C1 segment of cervical spinal cord (tissue), 14 donors: ENCODE measurements at regions not wholly inside any gene's neighbourhood (a gene's known extent, or its start where the extent isn't known, plus 50 kb on each side); places are given as distances from the start of the nearest gene placed in this dataset.
"Not testable (repeated sequence)": the region's sequence is repeated elsewhere in the genome, so short reads cannot be mapped to it uniquely, and the experiment has no call there.

ENCODE experiments used
- DNase-seq, 14 donors: peaks; one replicate each; lab custom pipeline; 2025; lab: John Stamatoyannopoulos, UW

DNA sequence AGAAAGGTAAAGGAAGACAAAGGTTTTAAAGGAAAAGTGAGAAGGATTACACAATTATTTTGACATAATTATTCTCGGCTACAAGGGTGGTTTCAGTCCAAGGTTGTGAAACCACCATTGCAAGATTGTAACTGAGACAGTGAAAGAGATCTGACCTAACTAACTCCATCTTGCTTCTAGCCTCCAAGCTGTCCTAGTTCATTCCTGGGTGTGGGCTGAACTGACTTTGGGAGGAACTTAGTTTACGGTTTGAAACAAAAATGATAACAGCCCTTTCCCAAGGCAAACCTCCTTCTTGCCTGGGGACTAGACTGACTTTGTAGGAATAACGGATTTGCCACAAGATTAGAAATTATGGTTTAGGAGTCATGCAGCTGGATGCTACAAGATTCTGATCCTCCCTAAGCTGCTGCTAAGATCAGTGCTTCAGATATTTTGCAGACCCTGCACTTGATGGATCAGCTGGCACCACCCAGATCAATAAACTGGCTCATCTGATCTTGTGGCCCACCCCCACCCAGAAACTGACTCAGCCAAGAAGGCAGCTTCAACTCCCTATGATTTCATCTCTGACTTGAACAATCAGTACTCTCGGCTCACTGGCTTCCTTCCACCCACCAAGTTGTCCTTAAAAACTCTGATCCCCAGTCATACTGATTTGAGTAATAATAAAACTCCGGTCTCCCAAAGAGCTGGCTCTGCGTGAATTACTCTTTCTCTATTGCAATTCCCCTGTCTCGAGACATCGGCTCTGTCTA, 57.7 kb upstream of the AADACL2 start:
- no peak for DNase-seq

DNA sequence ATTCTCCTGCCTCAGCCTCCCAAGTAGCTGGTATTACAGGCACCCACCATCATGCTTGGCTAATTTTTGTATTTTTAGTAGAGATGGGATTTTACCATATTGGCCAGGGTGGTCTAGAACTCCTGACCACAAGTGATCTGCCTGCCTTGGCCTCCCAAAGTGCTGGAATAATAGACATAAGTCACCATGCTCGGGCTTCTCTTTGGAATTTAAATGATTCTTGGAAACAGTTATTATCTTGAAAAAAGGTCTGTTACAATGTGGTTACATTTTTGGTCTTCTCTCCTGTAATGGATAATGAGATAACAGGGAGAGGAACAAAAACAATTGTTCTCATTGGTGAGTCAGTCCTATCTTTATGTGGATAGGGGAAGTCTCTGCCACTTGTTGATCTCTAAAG, 59.8 kb upstream of the AADACL2 start:
- no peak for DNase-seq

DNA sequence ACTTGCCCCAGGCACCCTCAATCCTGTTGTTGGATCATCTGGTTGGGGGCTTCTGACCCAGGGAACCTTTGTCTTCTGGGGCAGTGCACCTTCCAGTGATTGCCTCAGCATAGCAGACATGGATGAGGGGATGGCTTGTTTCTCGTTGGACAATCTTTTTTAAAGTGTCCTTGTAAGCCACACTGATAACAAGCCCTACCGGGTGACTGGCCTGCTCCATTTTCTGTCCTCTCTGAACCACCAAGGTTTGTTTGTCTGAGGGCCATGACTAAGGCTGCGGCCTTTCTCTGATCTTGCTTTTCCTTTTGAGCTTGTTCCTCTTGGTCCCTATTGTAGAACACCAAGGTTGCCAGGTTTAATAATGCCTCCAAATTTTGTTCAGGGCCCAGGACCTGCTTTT, 66.0 kb upstream of the AADACL2 start:
- not testable (repeated sequence) for DNase-seq

DNA sequence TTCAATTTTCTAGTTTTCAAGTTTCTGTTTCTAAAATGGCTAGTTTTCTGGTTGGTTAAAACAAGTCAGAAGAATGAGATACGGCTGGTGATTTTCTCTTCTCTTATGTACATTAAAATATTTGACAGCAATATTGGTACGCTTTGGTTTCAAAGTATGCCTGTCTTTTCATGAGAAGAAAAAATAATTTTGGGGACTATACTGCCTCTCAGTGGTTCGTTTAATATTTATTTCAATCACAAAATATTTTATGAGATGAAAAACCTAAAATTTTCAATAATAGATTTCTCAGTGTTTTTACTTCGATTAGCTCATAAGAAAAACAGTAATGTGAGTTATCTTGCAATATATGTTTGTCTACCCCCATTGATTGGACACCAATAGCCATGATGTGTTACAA, 72.8 kb upstream of the AADACL2 start:
- no peak for DNase-seq

DNA sequence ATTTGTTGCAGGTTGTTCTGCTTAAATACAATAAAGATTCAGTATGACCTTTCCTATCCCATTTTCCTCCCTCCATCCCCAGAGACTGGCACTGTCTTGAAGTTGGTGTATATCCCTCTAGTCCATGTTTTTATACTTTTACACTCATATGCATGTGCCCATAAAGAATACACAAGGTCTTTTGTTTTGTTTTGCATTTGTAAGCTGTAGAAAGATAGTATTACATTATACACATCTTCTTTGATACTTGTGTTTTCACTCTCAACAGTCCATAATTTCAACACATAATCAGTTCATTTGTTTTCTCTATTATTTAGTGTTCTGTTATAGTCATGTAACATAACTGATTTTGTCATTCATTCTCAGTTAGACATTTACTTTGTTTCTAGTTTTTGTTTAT, 88.7 kb upstream of the AADACL2 start:
- DNase-seq: no peak

DNA sequence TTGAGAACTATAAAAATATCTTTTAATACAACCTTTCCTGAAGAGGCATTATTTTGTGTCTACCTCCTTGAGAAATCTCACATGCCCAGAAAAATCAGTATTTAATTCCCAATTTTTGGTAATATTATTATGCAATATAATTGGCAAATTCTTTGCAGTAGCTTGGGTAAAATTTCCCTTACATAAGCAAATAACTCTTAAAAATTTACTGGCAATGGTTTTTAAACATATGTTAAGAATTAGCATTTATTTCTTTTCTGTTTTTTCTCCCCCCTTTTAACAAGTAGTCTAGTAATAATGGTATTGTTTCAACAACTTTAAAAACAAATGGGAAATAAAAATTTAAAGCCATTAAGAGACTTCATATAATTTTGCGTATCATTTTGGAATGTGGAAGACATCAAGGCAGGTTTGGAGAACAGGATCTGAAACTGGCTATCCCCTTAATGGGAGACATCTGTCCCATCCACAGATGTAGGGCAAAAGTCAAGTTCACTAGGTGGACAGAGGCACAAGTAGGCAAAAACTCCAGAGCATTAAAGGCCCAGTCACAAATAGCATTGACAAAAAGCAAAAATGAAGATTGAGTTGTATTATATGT, 89.6 kb upstream of the AADACL2 start:
- no peak for DNase-seq

DNA sequence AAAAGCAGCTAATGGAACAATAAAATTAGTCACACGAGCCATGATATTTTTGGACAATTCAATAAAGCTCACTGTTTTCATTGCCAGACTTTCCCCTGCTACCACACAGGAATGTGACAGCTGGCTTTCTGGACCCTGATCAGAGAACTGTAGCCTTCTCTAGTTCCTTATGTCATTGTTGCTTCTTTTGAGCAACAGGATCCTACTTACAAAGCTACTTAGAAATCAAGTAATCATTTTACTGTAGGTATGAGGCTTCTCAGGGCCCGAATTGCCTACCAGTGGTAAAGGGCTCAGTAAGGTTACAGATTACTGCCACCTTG, 94.3 kb upstream of the AADACL2 start:
- no peak for DNase-seq

DNA sequence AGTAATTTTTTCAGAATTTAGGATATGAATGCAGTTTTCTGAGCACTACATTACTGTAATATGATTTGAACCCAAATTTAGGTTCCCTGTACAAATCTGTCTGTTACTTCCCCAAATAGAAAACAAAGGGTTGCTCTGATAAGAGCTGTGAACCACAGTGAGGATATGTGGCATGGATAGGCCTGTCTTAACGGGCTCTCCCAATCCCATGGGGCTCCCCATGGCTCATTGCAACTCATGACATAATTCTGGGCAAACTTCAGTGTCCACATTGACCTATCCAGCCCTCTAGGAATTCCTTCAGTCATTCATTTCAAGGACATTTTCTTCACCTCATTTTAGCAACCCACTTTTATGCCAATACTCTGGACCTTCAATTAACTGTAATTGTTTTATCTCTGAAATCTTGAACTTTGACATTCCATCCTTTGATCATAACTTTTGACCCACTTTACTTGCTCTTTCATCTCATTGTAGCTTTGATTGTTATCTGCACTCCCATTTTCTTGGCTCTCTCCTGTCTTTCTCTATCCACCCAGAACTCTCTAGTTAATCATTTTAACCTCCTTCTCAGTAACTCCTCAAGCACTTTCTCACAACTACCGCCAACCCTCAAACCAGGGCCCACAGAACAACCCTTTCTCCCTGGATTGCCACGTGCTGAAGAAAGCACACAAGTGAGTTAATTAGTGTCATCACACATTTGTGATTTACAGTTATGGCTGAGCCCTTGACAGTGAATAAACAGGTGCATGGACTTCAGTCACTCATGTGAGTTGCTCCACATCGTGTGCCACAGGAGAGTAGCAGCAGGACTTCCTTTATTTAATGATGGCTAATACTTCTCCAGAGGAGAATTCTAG, 94.9 kb upstream of the AADACL2 start:
- no peak for DNase-seq

DNA sequence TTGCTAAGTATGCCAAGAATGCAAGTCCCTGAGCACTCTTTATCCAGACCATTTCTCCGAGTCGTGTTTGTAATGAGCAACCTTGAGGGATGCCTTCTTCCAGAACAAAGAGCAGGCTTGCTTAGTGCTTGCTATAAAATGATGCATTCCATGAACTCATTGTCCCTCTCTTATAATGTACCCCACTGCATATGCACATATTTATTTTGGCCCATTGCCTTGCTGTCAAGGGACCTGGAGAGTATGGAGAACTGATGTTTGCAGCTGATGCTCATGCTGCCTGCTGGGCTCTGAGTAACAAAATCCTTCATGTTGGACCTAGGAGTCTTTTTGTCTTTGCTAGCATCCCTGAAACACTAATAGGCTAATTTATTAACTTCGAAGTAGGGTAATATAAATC, 97.8 kb upstream of the AADACL2 start:
- no peak for DNase-seq

DNA sequence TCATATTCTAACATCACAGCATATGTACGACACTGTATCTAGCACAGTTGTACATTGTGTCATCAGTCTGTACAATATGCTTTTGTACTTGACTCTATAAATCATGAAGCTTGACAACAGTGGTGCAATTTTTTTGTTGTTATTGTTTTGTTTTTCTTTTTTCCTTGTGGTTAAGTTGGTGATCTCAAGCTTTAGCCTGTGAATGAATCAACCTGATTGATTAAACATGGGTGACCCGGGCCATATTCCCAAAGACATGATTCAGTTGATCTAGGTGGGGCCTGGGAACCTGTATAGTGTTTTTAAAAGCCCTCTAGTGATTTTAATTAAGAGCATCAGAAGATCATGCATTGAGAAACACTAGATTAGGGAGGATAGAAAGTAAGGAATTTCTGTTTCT, 101.8 kb upstream of the AADACL2 start:
- no peak for DNase-seq

DNA sequence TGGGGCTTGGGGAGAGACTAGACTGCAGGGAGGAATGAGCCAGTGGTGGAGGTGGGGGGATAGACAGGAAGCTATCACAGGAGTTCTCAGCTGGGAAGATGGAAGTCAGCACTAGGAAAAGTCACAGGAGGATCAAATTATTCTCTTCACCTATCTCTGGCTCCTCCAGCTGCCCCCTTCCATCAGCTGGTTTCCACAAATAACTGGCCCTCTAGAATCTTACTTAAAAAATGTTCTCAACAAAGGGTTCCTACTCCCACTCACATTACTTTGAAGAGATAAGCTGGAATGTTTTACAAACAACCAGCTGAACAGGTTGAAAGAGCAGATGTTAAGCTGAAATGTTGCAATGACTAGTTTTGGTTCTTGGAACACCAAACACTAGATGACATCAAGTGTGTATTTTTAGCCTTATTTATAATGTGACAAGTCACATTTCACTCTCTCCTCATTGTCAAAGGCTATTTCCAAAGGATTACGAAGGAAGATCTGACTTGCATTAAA, 102.7 kb upstream of the AADACL2 start:
- DNase-seq: no peak

DNA sequence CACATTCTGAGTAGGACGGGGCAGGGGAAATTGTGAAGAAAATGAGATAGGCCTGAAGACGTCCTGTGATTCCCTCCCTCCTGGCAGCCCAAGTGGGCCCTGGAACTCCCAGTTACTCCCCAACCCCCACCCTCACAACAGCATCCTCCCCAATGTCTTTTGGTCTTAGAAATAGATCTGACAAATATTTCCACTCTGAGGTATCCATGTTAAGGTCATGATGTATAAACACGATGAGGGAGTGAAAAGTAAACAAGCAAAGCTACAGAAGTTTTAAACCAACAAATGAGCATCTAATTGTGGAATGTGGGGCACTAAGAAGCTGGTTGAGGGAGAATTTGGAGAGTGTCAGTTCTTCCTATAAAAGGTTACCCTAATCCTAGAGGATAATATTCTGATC, 103.7 kb upstream of the AADACL2 start:
- DNase-seq: no peak

DNA sequence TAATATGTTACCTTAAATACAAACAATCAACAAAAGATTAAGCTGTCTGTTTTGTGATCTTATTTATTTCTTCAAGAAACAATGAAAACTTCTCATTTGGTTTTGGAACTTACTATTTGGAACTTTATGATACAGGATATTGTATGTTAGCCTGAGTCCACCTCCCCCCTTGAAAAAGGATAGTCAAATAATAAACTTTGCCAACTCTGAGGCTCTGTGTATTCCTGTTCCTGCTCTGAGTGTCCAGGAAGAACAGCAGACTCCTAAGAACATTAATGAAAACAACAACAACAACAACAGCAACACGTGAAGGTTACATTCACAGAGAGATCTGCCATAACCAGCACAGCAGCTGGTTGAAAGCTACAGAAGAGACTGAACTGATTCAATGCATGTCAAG, 108.1 kb upstream of the AADACL2 start:
- DNase-seq: no peak

DNA sequence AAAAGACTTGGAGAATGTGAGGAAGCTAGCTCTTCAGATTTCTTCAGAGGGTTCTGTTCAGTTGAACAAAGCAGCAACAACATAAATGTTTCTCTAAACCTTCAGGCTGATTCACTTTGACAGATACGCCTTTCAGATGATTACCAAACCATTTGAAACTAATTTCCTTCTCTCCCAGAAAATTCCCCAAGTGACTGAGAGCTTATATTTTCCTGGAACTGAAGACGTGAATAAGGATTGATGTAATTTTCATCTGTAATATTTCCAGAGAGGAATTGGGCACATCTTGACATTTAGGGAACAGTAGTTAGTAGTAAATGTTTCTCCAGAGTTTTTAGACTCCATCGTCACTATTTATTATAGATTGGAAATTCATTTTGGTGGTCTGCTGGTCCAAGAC, 108.6 kb upstream of the AADACL2 start:
- DNase-seq: no peak

DNA sequence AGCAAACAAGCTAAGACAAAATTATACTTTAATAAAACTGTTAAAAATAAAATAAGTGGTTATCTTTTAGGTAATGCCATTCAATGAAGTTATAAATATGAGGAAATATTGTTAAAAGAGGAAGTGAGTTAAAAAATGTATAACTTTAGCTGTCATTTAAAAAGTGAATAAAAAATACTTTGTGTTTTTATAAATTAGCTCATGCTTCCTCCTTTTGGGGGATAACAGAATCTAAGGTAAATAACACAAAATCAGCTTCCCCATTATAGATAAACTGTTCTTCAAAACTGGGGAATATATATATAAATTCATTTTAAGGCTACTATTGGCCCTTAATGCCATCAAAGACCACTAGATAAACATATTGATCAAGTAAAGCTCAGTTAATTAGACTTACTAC, 113.7 kb upstream of the AADACL2 start:
- DNase-seq: no peak

DNA sequence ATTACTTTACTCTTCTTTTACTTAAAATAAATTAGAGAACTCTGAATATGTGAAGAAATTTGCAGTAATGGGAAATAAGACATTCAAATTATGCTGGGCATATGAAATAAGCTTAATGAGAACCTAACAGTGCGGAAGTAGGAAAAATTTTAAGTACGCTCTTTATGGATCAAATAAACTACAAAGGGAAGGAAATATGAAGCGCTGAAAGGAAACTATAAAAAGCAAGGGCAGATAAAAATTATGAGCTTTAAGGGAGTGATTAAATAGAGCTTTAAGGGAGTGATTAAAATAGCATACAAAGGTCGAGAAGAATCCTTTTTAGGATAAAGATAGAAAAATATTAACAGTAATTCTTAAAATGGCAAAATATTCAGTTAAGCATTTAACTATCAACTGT, 118.3 kb upstream of the AADACL2 start:
- DNase-seq: no peak

DNA sequence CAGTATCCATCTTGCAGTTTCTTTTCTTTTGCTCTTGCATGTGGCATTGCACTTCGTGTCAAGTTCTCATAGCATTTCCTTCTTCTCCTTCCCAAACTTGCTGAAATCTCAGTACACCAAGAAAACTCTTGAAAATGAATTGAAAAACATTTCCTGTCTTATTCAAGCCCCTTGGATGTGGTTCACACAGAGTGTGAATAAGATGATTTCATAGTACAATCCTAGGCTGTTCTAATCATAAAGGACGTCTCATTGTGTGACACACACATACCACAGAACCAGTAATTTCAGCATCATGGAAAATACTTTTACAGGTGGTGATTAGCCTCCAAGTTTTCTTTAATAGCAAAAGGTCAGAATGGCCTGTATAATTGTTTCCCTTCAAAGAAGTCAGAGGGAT, 121.6 kb upstream of the AADACL2 start:
- no peak for DNase-seq

DNA sequence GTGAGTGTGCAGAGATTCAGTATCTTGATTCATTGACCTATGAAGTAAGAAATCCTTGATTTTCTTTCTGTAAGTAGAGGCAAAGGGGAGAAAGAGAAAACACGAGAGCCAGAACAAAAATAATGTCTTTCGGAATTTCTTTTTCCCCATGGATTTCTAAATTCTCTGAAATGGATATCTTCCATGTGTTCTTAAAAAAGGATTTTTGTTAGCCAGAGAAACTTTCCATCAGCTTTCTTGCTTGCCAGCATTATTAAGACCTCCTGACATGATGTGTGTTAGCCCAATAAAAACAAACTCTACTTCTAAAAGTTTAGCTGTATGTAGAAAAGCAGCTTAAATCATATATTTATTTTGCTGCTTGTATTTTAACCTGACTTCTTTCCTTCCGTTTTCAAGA, 122.3 kb upstream of the AADACL2 start:
- no peak for DNase-seq

DNA sequence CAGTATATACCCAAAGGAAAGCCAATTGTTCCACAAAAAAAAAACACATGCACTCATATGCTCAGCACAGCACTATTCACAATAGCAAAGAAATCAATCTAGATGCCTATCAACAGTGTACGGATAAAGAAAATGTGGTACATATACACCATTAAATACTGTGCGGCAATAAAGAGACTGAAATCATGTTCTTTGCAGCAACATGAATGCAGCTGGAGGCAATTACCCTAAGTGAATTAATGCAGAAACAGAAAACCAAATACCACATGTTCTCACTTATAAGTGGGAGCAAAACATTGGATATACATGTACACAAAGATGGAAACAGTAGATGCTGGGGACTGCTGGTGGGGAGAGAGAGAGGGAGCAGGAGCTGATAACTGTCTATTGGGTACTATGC, 124.2 kb upstream of the AADACL2 start:
- no peak for DNase-seq

DNA sequence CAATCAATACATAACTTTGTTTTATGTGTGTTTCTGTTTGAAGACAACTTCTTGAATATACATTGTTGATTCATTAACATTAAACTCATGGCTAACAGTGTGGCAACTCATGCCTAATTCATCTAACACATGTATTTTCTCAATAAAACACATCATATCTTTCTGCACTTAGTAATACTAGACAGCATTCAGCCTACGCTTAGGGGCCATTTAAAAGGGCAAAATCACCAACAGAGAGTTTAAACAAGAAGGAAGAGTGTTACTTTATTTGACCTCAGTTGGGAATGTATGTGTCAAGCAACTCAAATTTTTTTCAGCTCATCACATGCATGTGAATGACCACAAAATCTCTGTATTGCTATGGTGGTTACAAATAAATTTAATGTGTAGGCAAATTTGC, 128.8 kb upstream of the AADACL2 start:
- DNase-seq: no peak

DNA sequence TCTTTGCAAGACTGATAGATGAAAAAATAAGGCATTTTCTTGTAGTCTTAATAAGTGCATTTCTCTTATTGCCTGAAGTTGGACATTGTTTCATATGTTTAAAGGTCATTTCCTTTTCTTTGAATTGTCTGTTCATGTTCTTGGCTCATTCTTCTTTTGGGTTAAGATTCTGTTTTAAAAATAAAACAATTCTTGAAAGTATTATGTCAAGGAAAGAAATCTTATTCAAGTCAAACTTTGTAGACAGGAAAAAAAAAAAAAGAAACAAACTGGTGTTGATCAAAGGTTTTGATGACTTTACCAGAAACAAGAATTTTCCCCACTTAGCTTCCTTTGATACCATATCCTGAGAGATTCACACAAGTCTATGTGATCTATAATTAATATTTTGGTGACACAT, 132.9 kb upstream of the AADACL2 start:
- DNase-seq: no peak

DNA sequence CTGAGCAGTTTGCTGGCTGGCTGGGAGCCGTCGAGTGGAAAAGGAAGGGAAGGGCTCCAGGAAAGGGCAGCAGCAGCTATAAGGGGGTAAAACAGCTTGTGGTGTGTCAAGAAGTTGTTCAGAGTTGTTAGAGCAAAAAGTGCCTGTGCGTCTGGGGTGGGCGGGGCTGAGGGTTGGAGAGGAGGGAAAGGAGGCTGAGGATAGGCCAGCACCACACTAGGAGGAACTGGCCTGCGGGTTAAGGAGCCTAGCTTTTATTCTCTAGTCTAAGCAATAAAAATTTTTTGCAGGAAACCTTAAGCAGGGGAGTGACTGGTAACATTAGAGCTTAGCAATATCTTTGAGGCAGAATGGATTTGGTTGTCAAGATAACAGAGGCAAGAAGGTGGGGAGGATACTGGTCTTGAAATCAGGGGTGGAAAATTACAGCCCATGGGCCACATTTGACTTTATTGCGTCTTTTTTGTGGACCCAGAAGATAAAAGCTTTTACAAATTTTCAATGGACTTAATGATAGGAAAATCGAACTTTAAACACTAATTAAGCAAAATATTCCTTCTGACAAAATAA, 134.5 kb upstream of the AADACL2 start:
- no peak for DNase-seq
